Left colon (tissue), 2 donors: ENCODE measurements at regions not wholly inside any gene's neighbourhood (a gene's known extent, or its start where the extent isn't known, plus 50 kb on each side); places are given as distances from the start of the nearest gene placed in this dataset.

Source experiments
- ATAC-seq: fragments of 200-7000 bp; cut with Tn5 transposase; one replicate; pipeline ENCODE4 v1.9.1; 2020; ENCODE audit warnings: mild to moderate bottlenecking, moderate library complexity
- DNase-seq, 2 donors: peaks; one replicate each; pipeline ENCODE4 v3.0.0-alpha.2; 2020
- intact Hi-C, 2 donors: fragments of 100-400 bp; cut with DNase I in 1 of 2; cut with micrococcal nuclease in 1 of 2; formaldehyde crosslinking; loops; one replicate each; pipeline versions ENCODE4 v1.11.2 to v1.14.0; 2022; cut with DNase I, micrococcal nuclease
- donor health status: DM: no; HTN: no; CAD: no.
- donor health status: DM: yes; HTN: yes; CAD: no.

GRCh38 chr14:48842785-48843184 lies 743.4 kb downstream of the RPS29 start:
- DNase-seq = no peak
- ATAC-seq = no peak
- intact Hi-C loops = no loop called here

- ATAC-seq (no peak), DNase-seq (no peak)
- intact Hi-C loops = no loop called here
Measured at GRCh38 chr14:48826058-48826457, 760.1 kb downstream of the RPS29 start.

- intact Hi-C loops = no loop called here
- ATAC-seq (no peak), DNase-seq (no peak)
Measured at GRCh38 chr14:48814562-48814961, 771.6 kb downstream of the RPS29 start.

GRCh38 chr14:48805315-48805714 lies 780.9 kb downstream of the RPS29 start:
- DNase-seq (no peak), ATAC-seq (no peak)
- intact Hi-C loops = no loop called here

- DNase-seq = no peak
- intact Hi-C loops = no loop called here
- ATAC-seq = no peak
Measured at GRCh38 chr14:48792376-48793024, 793.7 kb downstream of the RPS29 start.

- no peak for ATAC-seq
- no peak for DNase-seq
- intact Hi-C loops = no loop called here
Measured at GRCh38 chr14:48788771-48789170, 797.4 kb downstream of the RPS29 start.

- no peak for ATAC-seq
- intact Hi-C loops = no loop called here
- no peak for DNase-seq
Measured at GRCh38 chr14:48786498-48786897, 799.7 kb downstream of the RPS29 start.

GRCh38 chr14:48771717-48772116 lies 814.5 kb downstream of the RPS29 start:
- intact Hi-C loops = no loop called here
- no peak for DNase-seq
- ATAC-seq = no peak

GRCh38 chr14:48751293-48751692 lies 834.9 kb downstream of the RPS29 start:
- no peak for DNase-seq
- ATAC-seq = no peak
- intact Hi-C loops = no loop called here

GRCh38 chr14:48748151-48748675 lies 838.0 kb downstream of the RPS29 start:
- intact Hi-C loops = no loop called here
- DNase-seq (no peak), ATAC-seq (no peak)

- no peak for ATAC-seq
- intact Hi-C loops = no loop called here
- DNase-seq = no peak
Measured at GRCh38 chr14:48747561-48748089, 838.6 kb downstream of the RPS29 start.

GRCh38 chr14:48744202-48744601 lies 842.0 kb downstream of the RPS29 start:
- DNase-seq (no peak), ATAC-seq (no peak)
- intact Hi-C loops = no loop called here

- ATAC-seq (no peak), DNase-seq (no peak)
- intact Hi-C loops = no loop called here
Measured at GRCh38 chr14:48738186-48738925, 847.8 kb downstream of the RPS29 start.

GRCh38 chr14:48735607-48736006 lies 850.6 kb downstream of the RPS29 start:
- intact Hi-C loops = no loop called here
- DNase-seq (no peak), ATAC-seq (no peak)

- ATAC-seq = no peak
- intact Hi-C loops = no loop called here
- DNase-seq = no peak
Measured at GRCh38 chr14:48731260-48731659, 854.9 kb downstream of the RPS29 start.

- DNase-seq (no peak), ATAC-seq (no peak)
- intact Hi-C loops = no loop called here
Measured at GRCh38 chr14:48726080-48726642, 860.0 kb downstream of the RPS29 start.

GRCh38 chr14:48725051-48725734 lies 861.0 kb downstream of the RPS29 start:
- DNase-seq (no peak), ATAC-seq (no peak)
- intact Hi-C loops = no loop called here

GRCh38 chr14:48723841-48724495 lies 862.2 kb downstream of the RPS29 start:
- DNase-seq (no peak), ATAC-seq (no peak)
- intact Hi-C loops = no loop called here

GRCh38 chr14:48714366-48714765 lies 871.8 kb downstream of the RPS29 start:
- intact Hi-C loops = no loop called here
- ATAC-seq (no peak), DNase-seq (no peak)
